B cell (primary cell): ENCODE measurements at regions not wholly inside any gene's neighbourhood (a gene's known extent, or its start where the extent isn't known, plus 50 kb on each side); places are given as distances from the start of the nearest gene placed in this dataset.
"Not testable (repeated sequence)": the region's sequence is repeated elsewhere in the genome, so short reads cannot be mapped to it uniquely, and the experiment has no call there.

Source experiments
- ATAC-seq: fragments of 200-7000 bp; cut with Tn5 transposase; one replicate; pipeline ENCODE4 v1.10.0; 2021; ENCODE audit warnings: low read depth, mild to moderate bottlenecking, moderate number of reproducible peaks, moderate library complexity
- CTCF ChIA-PET: fragments of 350-600 bp; sonication (Branson Sonifier 250); formaldehyde crosslinking; loops from one replicate; lab custom pipeline; 2021; ENCODE audit warnings: antibody characterized with exemption, inconsistent platforms; lab: Charles Lee
- POLR2A ChIA-PET: fragments of 350-600 bp; sonication (Branson Sonifier 250); formaldehyde crosslinking; loops from one replicate; lab custom pipeline; 2021; ENCODE audit warnings: antibody characterized with exemption; lab: Charles Lee
- DNase-seq: peaks from one replicate; pipeline ENCODE4 v3.0.0; 2013
- H2AFZ ChIP-seq: 2 replicates; pipeline ENCODE4 v1.6.1; 2012; ENCODE audit warnings: mild to moderate bottlenecking, low read depth, low read length; ENCODE audit not compliant: insufficient read depth, poor library complexity, severe bottlenecking
- H3K27ac ChIP-seq, 2 donors: 1 replicate in 1 of 2; 2 replicates in 1 of 2; pipeline ENCODE4 v1.5.1; 2012 to 2013; ENCODE audit warnings: low read length in 2 of 2, mild to moderate bottlenecking in 2 of 2, moderate library complexity in 1 of 2
- H3K27me3 ChIP-seq, 4 experiments: fragments of 200-600 bp in 1 of 4; sonication (generic) in 1 of 4; replicated peaks in 1 of 4; 1 replicate in 2 of 4; 2 replicates in 2 of 4; pipeline versions ENCODE4 v1.6.1 to v1.7.0; 2013 to 2016; ENCODE audit warnings: low read length in 3 of 4, mild to moderate bottlenecking in 2 of 4, mixed read lengths in 1 of 4, moderate library complexity in 1 of 4; ENCODE audit not compliant: insufficient read depth in 4 of 4, control insufficient read depth in 3 of 4; ENCODE audit errors: control extremely low read depth in 1 of 4
- H3K36me3 ChIP-seq, 2 experiments: replicated peaks in 1 of 2; 1 replicate in 1 of 2; 2 replicates in 1 of 2; pipeline versions ENCODE4 v1.6.1 to v1.7.1; 2013; ENCODE audit warnings: low read length in 1 of 2; ENCODE audit not compliant: insufficient read depth in 2 of 2, control insufficient read depth in 1 of 2; ENCODE audit errors: control extremely low read depth in 1 of 2, extremely low read depth in 1 of 2
- H3K4me1 ChIP-seq, 2 donors: fragments of 200-600 bp in 1 of 2; sonication (generic) in 1 of 2; 1 replicate in 1 of 2; 2 replicates in 1 of 2; pipeline versions ENCODE4 v1.5.1 to v1.6.1; 2013 to 2017; ENCODE audit warnings: low read length in 2 of 2; ENCODE audit not compliant: control insufficient read depth in 2 of 2, insufficient read depth in 2 of 2
- H3K4me2 ChIP-seq: replicated peaks from 2 replicates; pipeline ENCODE3; 2012; ENCODE audit warnings: mild to moderate bottlenecking, low read depth, low read length; ENCODE audit not compliant: poor library complexity, severe bottlenecking
- H3K4me3 ChIP-seq, 5 experiments: fragments of 200-600 bp in 1 of 5; sonication (generic) in 1 of 5; 1 replicate in 3 of 5; 2 replicates in 2 of 5; pipeline versions ENCODE4 v1.5.1 to v1.7.0; 2011 to 2016; ENCODE audit warnings: low read length in 4 of 5, mild to moderate bottlenecking in 4 of 5, low read depth in 2 of 5, control low read depth in 1 of 5, moderate library complexity in 1 of 5; ENCODE audit not compliant: insufficient read depth in 1 of 5; ENCODE audit errors: control extremely low read depth in 1 of 5, extremely low read depth in 1 of 5
- H3K79me2 ChIP-seq: fragments of 200-600 bp; sonication (generic); one replicate; pipeline ENCODE4 v1.6.0; 2016; ENCODE audit warnings: low read length; ENCODE audit not compliant: control insufficient read depth, insufficient read depth
- H3K9ac ChIP-seq: fragments of 200-600 bp; sonication (generic); 2 replicates; pipeline ENCODE4 v1.6.1; 2017; ENCODE audit warnings: mild to moderate bottlenecking, low read length, moderate library complexity
- H3K9me3 ChIP-seq, 3 donors: one replicate each; pipeline versions ENCODE4 v1.6.1 to v1.7.1; 2013; ENCODE audit warnings: low read length in 2 of 3; ENCODE audit not compliant: control insufficient read depth in 2 of 3, insufficient read depth in 1 of 3; ENCODE audit errors: control extremely low read depth in 1 of 3
- H4K20me1 ChIP-seq: 2 replicates; pipeline ENCODE4 v1.6.0; 2012; ENCODE audit warnings: mild to moderate bottlenecking, low read length; ENCODE audit not compliant: insufficient read depth, control insufficient read depth, poor library complexity, severe bottlenecking
- H3K27ac Mint-ChIP-seq: one replicate; pipeline ENCODE4 v1.8.0; 2021; ENCODE audit warnings: mixed read lengths
- H3K27me3 Mint-ChIP-seq: one replicate; pipeline ENCODE4 v1.8.0; 2021; ENCODE audit warnings: mixed read lengths
- H3K4me1 Mint-ChIP-seq: one replicate; pipeline ENCODE4 v1.8.0; 2021; ENCODE audit warnings: mixed read lengths
- H3K4me3 Mint-ChIP-seq: one replicate; pipeline ENCODE4 v1.8.0; 2021; ENCODE audit warnings: mixed read lengths
- H3K9me3 Mint-ChIP-seq: one replicate; pipeline ENCODE4 v1.8.0; 2022; ENCODE audit warnings: mixed read lengths; ENCODE audit not compliant: insufficient read depth
- EZH2 ChIP-seq: IDR thresholded peaks from 2 replicates; pipeline ENCODE4 v1.6.1; 2012; ENCODE audit warnings: borderline replicate concordance, low read depth, mild to moderate bottlenecking, moderate library complexity, low read length; ENCODE audit not compliant: insufficient read depth, poor library complexity, severe bottlenecking
- WGBS: methylation state at CpG from one replicate; pipeline ENCODE4 v1.1.5; 2013; ENCODE audit warnings: missing lambda C conversion rate; ENCODE audit not compliant: insufficient coverage; 5-methylcytosine and 5-hydroxymethylcytosine counted together
- intact Hi-C: fragments of 100-400 bp; cut with micrococcal nuclease; formaldehyde crosslinking; loops from one replicate; pipeline ENCODE4 v1.10.0; 2022
- TF ChIP-seq, protein P1 (sequence below): fragments of 200-600 bp; IDR thresholded peaks from one replicate; pipeline ENCODE4 v1.8.0; 2022; ENCODE audit warnings: antibody characterized with exemption, mild to moderate bottlenecking

DNA sequence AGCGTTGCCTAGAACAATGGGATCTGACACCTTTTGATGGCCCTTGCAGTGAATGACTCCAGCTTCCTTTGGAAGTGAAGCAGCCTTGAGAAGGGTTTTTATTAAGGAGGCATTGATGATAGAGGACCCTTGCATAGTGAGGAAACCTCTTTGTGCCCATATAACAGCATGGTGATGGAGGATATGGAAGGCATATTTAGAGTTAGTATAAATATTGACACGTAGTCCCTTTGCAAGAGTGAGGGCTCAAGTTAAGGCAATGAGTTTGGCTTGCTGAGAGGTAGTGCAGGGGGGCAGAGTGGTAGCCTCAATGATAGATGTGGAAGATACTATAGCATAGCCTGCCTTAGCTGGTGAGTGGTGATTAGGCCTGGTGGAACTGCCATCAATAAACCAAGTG, 173.8 kb downstream of the UNC5CL start:
- H3K9me3 ChIP-seq, H3K9me3 Mint-ChIP-seq, H3K9ac ChIP-seq, DNase-seq, H3K36me3 ChIP-seq, H4K20me1 ChIP-seq, H3K4me1 ChIP-seq, H2AFZ ChIP-seq, H3K27ac ChIP-seq, H3K4me2 ChIP-seq, CTCF ChIA-PET, H3K4me3 Mint-ChIP-seq, H3K27me3 ChIP-seq, H3K79me2 ChIP-seq, H3K27ac Mint-ChIP-seq, ATAC-seq, H3K4me3 ChIP-seq, POLR2A ChIA-PET, H3K27me3 Mint-ChIP-seq, H3K4me1 Mint-ChIP-seq, intact Hi-C loops: not testable (repeated sequence)
- 65% methylated on average over 2 of the region's 2 CpGs for WGBS

DNA sequence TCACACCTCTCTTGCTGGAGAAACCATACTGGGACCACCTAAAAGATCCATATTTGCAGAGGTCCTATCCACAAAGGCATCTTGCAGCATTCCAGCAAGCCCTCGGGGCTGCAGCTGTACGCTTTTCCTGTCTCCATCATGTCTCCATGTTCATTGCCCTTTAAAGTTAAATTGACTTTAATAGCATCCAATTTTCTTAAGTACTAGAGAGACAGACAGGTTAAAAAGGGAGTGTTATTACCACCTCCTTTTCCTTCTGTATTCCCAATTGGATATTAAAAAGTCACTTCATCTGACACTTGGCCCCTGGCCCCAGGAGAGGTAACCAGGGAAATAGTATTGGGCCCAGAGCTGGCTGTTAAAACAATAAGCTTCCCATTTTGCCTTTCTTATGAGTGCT, 178.6 kb downstream of the UNC5CL start:
- Histone ChIP-seq H3K27ac (no peak overlapping the region), H3K4me2 (no peak overlapping the region), H3K9me3 (no peaks in the 10 kb centered on the region), H4K20me1 (no peaks in the 10 kb centered on the region), H3K4me1 (no peaks in the 10 kb centered on the region), H3K9ac (no peak overlapping the region), H3K4me3 (no peak overlapping the region), H2AFZ (no peak overlapping the region), H3K27me3 (peaks cover 0 to 2% (median 0%) of the 10 kb centered on the region in 4 experiments), H3K79me2 (no peaks in the 10 kb centered on the region), H3K36me3 (no peaks in the 10 kb centered on the region)
- H3K9me3 Mint-ChIP-seq: no peaks in the 10 kb centered on the region
- H3K27ac Mint-ChIP-seq: no peak overlapping the region
- peaks cover 6% of the 10 kb centered on the region for H3K4me1 Mint-ChIP-seq
- DNase-seq: no peak
- TF ChIP-seq EZH2: no peak
- TF ChIP-seq, protein P1, sequence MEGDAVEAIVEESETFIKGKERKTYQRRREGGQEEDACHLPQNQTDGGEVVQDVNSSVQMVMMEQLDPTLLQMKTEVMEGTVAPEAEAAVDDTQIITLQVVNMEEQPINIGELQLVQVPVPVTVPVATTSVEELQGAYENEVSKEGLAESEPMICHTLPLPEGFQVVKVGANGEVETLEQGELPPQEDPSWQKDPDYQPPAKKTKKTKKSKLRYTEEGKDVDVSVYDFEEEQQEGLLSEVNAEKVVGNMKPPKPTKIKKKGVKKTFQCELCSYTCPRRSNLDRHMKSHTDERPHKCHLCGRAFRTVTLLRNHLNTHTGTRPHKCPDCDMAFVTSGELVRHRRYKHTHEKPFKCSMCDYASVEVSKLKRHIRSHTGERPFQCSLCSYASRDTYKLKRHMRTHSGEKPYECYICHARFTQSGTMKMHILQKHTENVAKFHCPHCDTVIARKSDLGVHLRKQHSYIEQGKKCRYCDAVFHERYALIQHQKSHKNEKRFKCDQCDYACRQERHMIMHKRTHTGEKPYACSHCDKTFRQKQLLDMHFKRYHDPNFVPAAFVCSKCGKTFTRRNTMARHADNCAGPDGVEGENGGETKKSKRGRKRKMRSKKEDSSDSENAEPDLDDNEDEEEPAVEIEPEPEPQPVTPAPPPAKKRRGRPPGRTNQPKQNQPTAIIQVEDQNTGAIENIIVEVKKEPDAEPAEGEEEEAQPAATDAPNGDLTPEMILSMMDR: no peak
- H3K27me3 Mint-ChIP-seq: peaks cover 8% of the 10 kb centered on the region
- CTCF ChIA-PET: interaction anchor here (0.9 kb wide), 1 partner anchor 12 kb away, joined by 3 read pairs; no protein-coding TSS in a partner anchor
- no peak overlapping the region for H3K4me3 Mint-ChIP-seq
- ATAC-seq: no peak
- POLR2A ChIA-PET: no interaction called here
- intact Hi-C loops: no loop called here
- 100% methylated on average over 1 of the region's 2 CpGs for WGBS
